ENCODE measurements at regions not wholly inside any gene's neighbourhood (a gene's known extent, or its start where the extent isn't known, plus 50 kb on each side); places are given as distances from the start of the nearest gene placed in this dataset.

DNA sequence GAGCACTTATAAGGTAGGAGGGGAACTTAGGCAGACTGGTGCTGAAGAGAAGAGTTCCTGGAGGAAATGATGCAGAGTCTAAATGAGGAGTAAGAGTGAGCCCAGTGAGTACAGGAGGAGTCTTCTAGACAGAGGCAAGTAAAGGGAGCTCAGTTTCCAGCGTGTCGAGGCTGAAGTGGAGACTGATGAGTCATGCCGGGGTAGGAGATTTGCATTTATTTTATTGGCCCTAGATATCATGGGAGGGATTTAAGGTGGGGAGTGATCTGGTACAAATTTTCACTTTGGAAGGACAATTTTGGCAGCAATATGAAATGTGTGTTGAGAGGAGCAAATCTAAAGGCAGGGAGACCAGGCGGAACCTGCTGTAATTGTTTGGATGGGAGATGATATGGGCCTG is 157.5 kb downstream of the TTC8 start:
- TF ChIP-seq POLR2A (IDR thresholded peaks at IDR 0.05; ENCODE audit: low read length) (no peak), GATA1 (IDR thresholded peaks at IDR 0.05; ENCODE audit: low read depth, low read length) (no peak)

All from erythroblast (primary cell).